K562 (cell line): ENCODE measurements at regions not wholly inside any gene's neighbourhood (a gene's known extent, or its start where the extent isn't known, plus 50 kb on each side); places are given as distances from the start of the nearest gene placed in this dataset.

Experiments
- ATAC-seq: fragments of 200-7000 bp; cut with Tn5 transposase; 3 replicates; pipeline ENCODE4 v1.9.1; 2020; ENCODE audit warnings: moderate library complexity
- BruUV-seq: library from RNA; stranded (reverse); fragments of 400-500 nt; replicated peaks from 2 replicates; lab custom pipeline; 2021; lab: Mats Ljungman, UMichigan
- CTCF ChIA-PET: fragments of 300-600 bp; formaldehyde crosslinking; extraction: SDS; loops from one replicate; lab custom pipeline; 2021; ENCODE audit warnings: low intra/inter-chr PET ratio; lab: Yijun Ruan, JAX
- POLR2A ChIA-PET: fragments of 300-600, 350-650 bp; sonication (Branson Sonifier 250); formaldehyde crosslinking; extraction: SDS; loops from one replicate; lab custom pipeline; 2021; ENCODE audit warnings: antibody characterized with exemption, inconsistent platforms; lab: Yijun Ruan, JAX
- DNase-seq, 4 experiments: peaks; one replicate each; pipeline versions ENCODE4 v3.0.0 to v3.0.0-alpha.2; 2011 to 2018; ENCODE audit warnings: low spot score in 3 of 4, mixed read lengths in 3 of 4; ENCODE audit errors: extremely low read depth in 1 of 4
- FAIRE-seq: peaks from 2 replicates; lab custom pipeline; 2011; peaks lifted over from hg19 to GRCh38; lab: Jason Lieb, UNC
- H2AFZ ChIP-seq: 2 replicates; pipeline ENCODE4 v1.6.0; 2011; ENCODE audit warnings: low read depth, low read length, control low read depth, inconsistent platforms
- H3K27ac ChIP-seq: fragments of 200-600 bp; 3 replicates; pipeline ENCODE4 v1.8.0; 2011; ENCODE audit warnings: low read depth, mild to moderate bottlenecking, control low read depth, inconsistent platforms, low read length, moderate library complexity, mixed read lengths; ENCODE audit errors: extremely low read depth
- H3K27me3 ChIP-seq, 2 experiments: fragments of 300-600 bp in 1 of 2; 2 replicates in 1 of 2; 3 replicates in 1 of 2; pipeline versions ENCODE4 v1.6.0 to v1.8.0; 2011; ENCODE audit warnings: inconsistent platforms in 2 of 2, low read length in 2 of 2, mild to moderate bottlenecking in 1 of 2, mixed read lengths in 1 of 2, moderate library complexity in 1 of 2; ENCODE audit not compliant: control insufficient read depth in 2 of 2, insufficient read depth in 2 of 2
- H3K36me3 ChIP-seq: fragments of 300-600 bp; 3 replicates; pipeline ENCODE4 v1.8.0; 2011; ENCODE audit warnings: mild to moderate bottlenecking, low read length, inconsistent platforms; ENCODE audit not compliant: control insufficient read depth, insufficient read depth
- H3K4me1 ChIP-seq, 2 experiments: fragments of 200-600 bp in 1 of 2; replicated peaks in 1 of 2; 2 replicates in 1 of 2; 3 replicates in 1 of 2; pipeline versions ENCODE4 v1.5.1 to v1.8.0; 2011; ENCODE audit warnings: inconsistent platforms in 2 of 2, low read length in 2 of 2, mild to moderate bottlenecking in 1 of 2, mixed read lengths in 1 of 2, moderate library complexity in 1 of 2; ENCODE audit not compliant: control insufficient read depth in 2 of 2, insufficient read depth in 2 of 2
- H3K4me2 ChIP-seq: 2 replicates; pipeline ENCODE4 v1.6.1; 2011; ENCODE audit warnings: low read length, control low read depth, inconsistent platforms, mixed read lengths; ENCODE audit not compliant: insufficient read depth
- H3K4me3 ChIP-seq: fragments of 200-600 bp; sonication (generic), shearing (Covaris generic); 2 replicates; pipeline ENCODE4 v1.5.1; 2016; ENCODE audit warnings: control low read depth, inconsistent platforms
- H3K79me2 ChIP-seq: fragments of 200-600 bp; 3 replicates; pipeline ENCODE4 v1.8.0; 2011; ENCODE audit warnings: low read length, inconsistent platforms; ENCODE audit not compliant: control insufficient read depth, insufficient read depth
- H3K9ac ChIP-seq, 2 experiments: 2 replicates each; pipeline versions ENCODE4 v1.6.0 to v1.6.1; 2011; ENCODE audit warnings: low read depth in 2 of 2, low read length in 2 of 2, control low read depth in 1 of 2, inconsistent platforms in 1 of 2, mild to moderate bottlenecking in 1 of 2, mixed read lengths in 1 of 2; ENCODE audit not compliant: insufficient read depth in 1 of 2
- H3K9me1 ChIP-seq: one replicate; pipeline ENCODE4 v1.6.0; 2011; ENCODE audit warnings: inconsistent platforms, mild to moderate bottlenecking, low read length, moderate library complexity; ENCODE audit not compliant: control insufficient read depth, insufficient read depth
- H3K9me3 ChIP-seq: replicated peaks from 2 replicates; pipeline ENCODE4 v1.5.1; 2011; ENCODE audit warnings: low read depth, low read length, inconsistent platforms; ENCODE audit not compliant: control insufficient read depth, insufficient read depth
- H4K20me1 ChIP-seq: replicated peaks from 2 replicates; pipeline ENCODE4 v1.6.1; 2011; ENCODE audit warnings: low read length, inconsistent platforms, mixed read lengths; ENCODE audit not compliant: control insufficient read depth, insufficient read depth
- ETV5 ChIP-seq: sonication (generic); formaldehyde crosslinking; IDR thresholded peaks from 2 replicates; pipeline ENCODE4 v1.4.0; 2020; ENCODE audit warnings: low read depth, mild to moderate bottlenecking, missing genetic modification reagents
- IRF2 ChIP-seq: sonication (generic); formaldehyde crosslinking; IDR thresholded peaks from 2 replicates; pipeline ENCODE4 v1.8.1; 2022; ENCODE audit warnings: mild to moderate bottlenecking, missing genetic modification reagents
- KLF16 ChIP-seq: IDR thresholded peaks from 2 replicates; pipeline ENCODE4 v1.6.1; 2016; ENCODE audit warnings: antibody characterized with exemption
- NFYB ChIP-seq: IDR thresholded peaks from 2 replicates; pipeline ENCODE4 v1.6.1; 2011; ENCODE audit warnings: mild to moderate bottlenecking, moderate library complexity; ENCODE audit not compliant: insufficient read length; ENCODE audit errors: extremely low read depth
- NRF1 ChIP-seq, 2 experiments: fragments of 450-650 bp; IDR thresholded peaks in 1 of 2; conservative IDR thresholded peaks in 1 of 2; 2 replicates each; pipeline ENCODE4 v1.6.1; 2014; ENCODE audit warnings: mild to moderate bottlenecking in 2 of 2
- PYGO2 ChIP-seq: fragments of 450-650 bp; IDR thresholded peaks from 2 replicates; pipeline ENCODE4 v1.6.1; 2016; ENCODE audit warnings: mild to moderate bottlenecking, missing genetic modification characterization, moderate library complexity, missing compliant biosample characterization
- SREBF1 ChIP-seq: fragments of 150-350 bp; IDR thresholded peaks from 2 replicates; pipeline ENCODE4 v1.6.1; 2014; ENCODE audit warnings: antibody characterized with exemption, low read depth, low read length, borderline replicate concordance
- SRSF9 ChIP-seq: fragments of 200-400 bp; formaldehyde crosslinking; IDR thresholded peaks from 2 replicates; pipeline ENCODE4 v1.6.1; 2017; ENCODE audit warnings: low read depth, low read length, borderline replicate concordance
- SUPT5H ChIP-seq: fragments of 450-650 bp; IDR thresholded peaks from 2 replicates; pipeline ENCODE4 v1.6.1; 2016
- XRCC4 ChIP-seq: IDR thresholded peaks from one replicate; pipeline ENCODE4 v1.6.1; 2011; ENCODE audit not compliant: insufficient read depth, insufficient read length; ENCODE audit errors: extremely low read depth
- WGBS: fragments of 100-300 bp; shearing (Covaris generic); methylation state at CpG from one replicate; pipeline ENCODE4 v1.1.6; 2016; ENCODE audit warnings: low coverage, mixed read lengths; ENCODE audit not compliant: insufficient coverage; ENCODE audit errors: missing lambda C conversion rate; 5-methylcytosine and 5-hydroxymethylcytosine counted together
- in situ Hi-C: fragments of 300-500 bp; cut with MboI; formaldehyde crosslinking; loops from 4 replicates; pipeline ENCODE4 v1.15.0; 2018; ENCODE audit warnings: inconsistent platforms, mixed read lengths
- intact Hi-C: fragments of 100-400 bp; cut with micrococcal nuclease; formaldehyde crosslinking; loops from 2 replicates; pipeline ENCODE4 v1.14.2; 2022
- TF ChIP-seq, protein P1 (sequence below), 2 experiments: IDR thresholded peaks; 2 replicates each; pipeline ENCODE4 v1.6.1; 2012; ENCODE audit warnings: improper control_type of control experiment in 2 of 2, low read depth in 2 of 2, low read length in 2 of 2, borderline replicate concordance in 1 of 2
- TF ChIP-seq, protein P2 (sequence below): fragments of 450-650 bp; conservative IDR thresholded peaks from 2 replicates; pipeline ENCODE4 v1.6.1; 2016; ENCODE audit warnings: missing genetic modification characterization, low read depth, mild to moderate bottlenecking, missing compliant biosample characterization, moderate library complexity

DNA sequence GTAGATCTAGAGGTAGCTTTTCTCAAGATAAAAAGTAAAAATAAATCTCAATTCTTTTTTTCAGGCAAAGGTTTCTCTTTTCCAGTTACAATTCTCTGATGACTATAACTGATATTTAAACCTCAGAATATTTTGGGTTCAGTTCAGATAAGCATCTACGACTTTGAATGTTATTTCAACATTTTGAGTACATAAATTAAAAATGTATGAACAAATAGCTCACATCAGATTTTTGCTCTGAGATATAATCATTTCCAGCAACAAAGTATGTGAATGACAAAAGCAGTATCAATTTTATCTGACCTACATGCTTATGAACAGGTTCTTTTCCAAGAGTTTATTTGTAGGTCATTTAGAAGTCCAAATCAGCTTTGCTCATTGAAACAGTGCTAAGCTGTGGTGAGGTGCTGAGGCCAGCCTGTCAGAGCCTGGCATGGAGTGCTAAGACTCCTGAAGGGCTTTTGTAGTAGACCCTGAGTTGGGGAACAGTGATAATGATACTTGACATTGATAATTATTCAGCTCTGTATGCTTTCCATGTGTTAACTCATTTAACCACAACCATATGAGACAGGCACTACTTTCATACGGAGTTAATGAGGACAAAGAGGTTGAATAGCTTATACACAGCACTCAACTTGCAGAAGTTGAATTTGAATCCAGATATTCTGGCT lies 205.0 kb upstream of the DCN start:
- ChIA-PET CTCF (no interaction called here), POLR2A (interaction anchor here (0.7 to 1.2 kb wide), 2 partner anchors 32 to 754 kb away, joined by 3 read pairs; no protein-coding TSS in a partner anchor)
- in situ Hi-C loops, result loop anchor here (5.0 kb wide), 1 partner anchor 1185 kb away; no protein-coding TSS in a partner anchor
- intact Hi-C loops, result loop anchor here (10.0 kb wide), 3 partner anchors 247 to 1017 kb away; no protein-coding TSS in a partner anchor
- Histone ChIP-seq H3K4me2 (no peak overlapping the region), H3K9ac (no peak overlapping the region), H3K4me1 (no peaks in the 10 kb centered on the region; a peak in 2 of 5 replicates), H3K27ac (no peak overlapping the region), H4K20me1 (no peaks in the 10 kb centered on the region), H3K79me2 (no peaks in the 10 kb centered on the region), H3K4me3 (no peak overlapping the region), H3K36me3 (no peaks in the 10 kb centered on the region; the same call in 1 of the 3 replicates), H3K27me3 (no peaks in the 10 kb centered on the region), H3K9me3 (no peaks in the 10 kb centered on the region), H2AFZ (no peak overlapping the region), H3K9me1 (no peaks in the 10 kb centered on the region)
- ATAC-seq, result no peak
- TF ChIP-seq, protein P1, sequence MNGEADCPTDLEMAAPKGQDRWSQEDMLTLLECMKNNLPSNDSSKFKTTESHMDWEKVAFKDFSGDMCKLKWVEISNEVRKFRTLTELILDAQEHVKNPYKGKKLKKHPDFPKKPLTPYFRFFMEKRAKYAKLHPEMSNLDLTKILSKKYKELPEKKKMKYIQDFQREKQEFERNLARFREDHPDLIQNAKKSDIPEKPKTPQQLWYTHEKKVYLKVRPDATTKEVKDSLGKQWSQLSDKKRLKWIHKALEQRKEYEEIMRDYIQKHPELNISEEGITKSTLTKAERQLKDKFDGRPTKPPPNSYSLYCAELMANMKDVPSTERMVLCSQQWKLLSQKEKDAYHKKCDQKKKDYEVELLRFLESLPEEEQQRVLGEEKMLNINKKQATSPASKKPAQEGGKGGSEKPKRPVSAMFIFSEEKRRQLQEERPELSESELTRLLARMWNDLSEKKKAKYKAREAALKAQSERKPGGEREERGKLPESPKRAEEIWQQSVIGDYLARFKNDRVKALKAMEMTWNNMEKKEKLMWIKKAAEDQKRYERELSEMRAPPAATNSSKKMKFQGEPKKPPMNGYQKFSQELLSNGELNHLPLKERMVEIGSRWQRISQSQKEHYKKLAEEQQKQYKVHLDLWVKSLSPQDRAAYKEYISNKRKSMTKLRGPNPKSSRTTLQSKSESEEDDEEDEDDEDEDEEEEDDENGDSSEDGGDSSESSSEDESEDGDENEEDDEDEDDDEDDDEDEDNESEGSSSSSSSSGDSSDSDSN (IDR thresholded peaks at IDR 0.05; ENCODE audit: borderline replicate concordance in 1 of 2, low read depth in 2 of 2, low read length in 2 of 2), result no peak
- TF ChIP-seq IRF2 (no peak), NRF1 (conservative IDR thresholded peaks at IDR 0.05 in 1 of 2, IDR thresholded peaks at IDR 0.05 in 1 of 2) (no peak), SRSF9 (no peak), SREBF1 (no peak), NFYB (no peak), SUPT5H (no peak), XRCC4 (no peak), KLF16 (no peak), PYGO2 (tag) (no peak), ETV5 (CRISPR knock-in tag) (no peak)
- TF ChIP-seq, protein P2, sequence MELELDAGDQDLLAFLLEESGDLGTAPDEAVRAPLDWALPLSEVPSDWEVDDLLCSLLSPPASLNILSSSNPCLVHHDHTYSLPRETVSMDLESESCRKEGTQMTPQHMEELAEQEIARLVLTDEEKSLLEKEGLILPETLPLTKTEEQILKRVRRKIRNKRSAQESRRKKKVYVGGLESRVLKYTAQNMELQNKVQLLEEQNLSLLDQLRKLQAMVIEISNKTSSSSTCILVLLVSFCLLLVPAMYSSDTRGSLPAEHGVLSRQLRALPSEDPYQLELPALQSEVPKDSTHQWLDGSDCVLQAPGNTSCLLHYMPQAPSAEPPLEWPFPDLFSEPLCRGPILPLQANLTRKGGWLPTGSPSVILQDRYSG (tag), result no peak
- DNase-seq, result no peak
- BruUV-seq, result no TSS peak
- WGBS, result 52% methylated on average over 2 of the region's 2 CpGs
- FAIRE-seq, result no peak
